ENCODE measurements at regions not wholly inside any gene's neighbourhood (a gene's known extent, or its start where the extent isn't known, plus 50 kb on each side); places are given as distances from the start of the nearest gene placed in this dataset.
A peak's percentile ranks its signal among the peaks of the same experiment; 100 is the strongest.

DNA sequence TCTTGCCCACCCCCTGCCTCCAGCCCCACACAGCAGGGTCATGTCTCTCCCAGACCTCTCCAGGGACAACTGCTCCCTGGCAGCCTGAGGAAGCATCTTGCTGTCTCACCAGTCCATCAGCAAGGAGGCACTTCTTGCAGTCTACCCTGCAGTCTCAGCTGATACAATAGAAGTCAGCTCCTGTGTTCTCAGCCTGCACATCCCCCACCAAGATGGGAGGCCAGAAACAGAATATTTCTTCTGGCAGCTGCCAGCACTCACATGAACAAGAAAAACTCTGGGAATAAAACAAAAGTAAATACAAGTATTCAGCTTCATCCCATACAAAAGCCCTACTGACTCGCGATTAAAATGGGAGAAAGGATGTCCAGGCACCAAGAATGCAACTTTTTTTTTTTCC is 457.4 kb upstream of the PROK2 start:
- over 99% methylated on average over 2 of the region's 2 CpGs for WGBS
- Histone ChIP-seq H3K36me3 (ENCODE audit: control insufficient read depth in 2 of 2, insufficient read depth in 2 of 2, low read length in 1 of 2) (no peaks in the 10 kb centered on the region), H3K9me3 (ENCODE audit: control insufficient read depth in 2 of 2, insufficient read depth in 1 of 2, low read length in 1 of 2) (peaks cover 0 to 2% of the 10 kb centered on the region in 2 donors), H3K4me3 (ENCODE audit: low read length in 2 of 2) (no peak overlapping the region), H3K27ac (ENCODE audit: low read depth in 1 of 2, low read length in 1 of 2) (no peak overlapping the region), H3K4me1 (ENCODE audit: control insufficient read depth in 2 of 2, insufficient read depth in 2 of 2, low read length in 2 of 2) (peaks cover 9 to 46% of the 10 kb centered on the region in 2 donors), H3K27me3 (ENCODE audit: control insufficient read depth in 2 of 2, insufficient read depth in 1 of 2, low read length in 1 of 2) (no peaks in the 10 kb centered on the region)
- no peak for DNase-seq (ENCODE audit: low read depth in 6 of 9, low spot score in 9 of 9)

GRCh38 chr3:72241525-72241924 is 456.6 kb upstream of the PROK2 start:
- 1% methylated on average over 1 of the region's 1 CpG for WGBS
- Histone ChIP-seq H3K9me3 (ENCODE audit: control insufficient read depth in 2 of 2, insufficient read depth in 1 of 2, low read length in 1 of 2) (peaks cover 0 to 2% of the 10 kb centered on the region in 2 donors), H3K36me3 (ENCODE audit: control insufficient read depth in 2 of 2, insufficient read depth in 2 of 2, low read length in 1 of 2) (no peaks in the 10 kb centered on the region), H3K27me3 (ENCODE audit: control insufficient read depth in 2 of 2, insufficient read depth in 1 of 2, low read length in 1 of 2) (no peaks in the 10 kb centered on the region), H3K4me1 (ENCODE audit: control insufficient read depth in 2 of 2, insufficient read depth in 2 of 2, low read length in 2 of 2) (peaks cover 9 to 46% of the 10 kb centered on the region in 2 donors), H3K27ac (ENCODE audit: low read depth in 1 of 2, low read length in 1 of 2) (no peak overlapping the region), H3K4me3 (ENCODE audit: low read length in 2 of 2) (no peak overlapping the region)
- peak in 1 of 9 donors; percentile 47 for DNase-seq (ENCODE audit: low read depth in 6 of 9, low spot score in 9 of 9)

- 95% methylated on average over 4 of the region's 4 CpGs for WGBS
- no peak for DNase-seq (ENCODE audit: low read depth in 6 of 9, low spot score in 9 of 9)
- Histone ChIP-seq H3K27ac (ENCODE audit: low read depth in 1 of 2, low read length in 1 of 2) (no peak overlapping the region), H3K9me3 (ENCODE audit: control insufficient read depth in 2 of 2, insufficient read depth in 1 of 2, low read length in 1 of 2) (peaks cover 0 to 2% of the 10 kb centered on the region in 2 donors), H3K36me3 (ENCODE audit: control insufficient read depth in 2 of 2, insufficient read depth in 2 of 2, low read length in 1 of 2) (no peaks in the 10 kb centered on the region), H3K27me3 (ENCODE audit: control insufficient read depth in 2 of 2, insufficient read depth in 1 of 2, low read length in 1 of 2) (no peaks in the 10 kb centered on the region), H3K4me1 (ENCODE audit: control insufficient read depth in 2 of 2, insufficient read depth in 2 of 2, low read length in 2 of 2) (peaks cover 9 to 45% of the 10 kb centered on the region in 2 donors), H3K4me3 (ENCODE audit: low read length in 2 of 2) (no peak overlapping the region)
Measured at GRCh38 chr3:72240531-72240930, 455.6 kb upstream of the PROK2 start.

- DNase-seq (ENCODE audit: low read depth in 6 of 9, low spot score in 9 of 9), result no peak
- Histone ChIP-seq H3K27me3 (ENCODE audit: control insufficient read depth in 2 of 2, insufficient read depth in 1 of 2, low read length in 1 of 2) (no peaks in the 10 kb centered on the region), H3K36me3 (ENCODE audit: control insufficient read depth in 2 of 2, insufficient read depth in 2 of 2, low read length in 1 of 2) (no peaks in the 10 kb centered on the region), H3K4me3 (ENCODE audit: low read length in 2 of 2) (no peak overlapping the region), H3K4me1 (ENCODE audit: control insufficient read depth in 2 of 2, insufficient read depth in 2 of 2, low read length in 2 of 2) (peaks cover 9 to 27% of the 10 kb centered on the region in 2 donors), H3K9me3 (ENCODE audit: control insufficient read depth in 2 of 2, insufficient read depth in 1 of 2, low read length in 1 of 2) (peaks cover 0 to under 1% of the 10 kb centered on the region in 2 donors), H3K27ac (ENCODE audit: low read depth in 1 of 2, low read length in 1 of 2) (no peak overlapping the region)
- 94% methylated on average over 3 of the region's 3 CpGs for WGBS
Measured at GRCh38 chr3:72238801-72239200, 453.9 kb upstream of the PROK2 start.

DNA sequence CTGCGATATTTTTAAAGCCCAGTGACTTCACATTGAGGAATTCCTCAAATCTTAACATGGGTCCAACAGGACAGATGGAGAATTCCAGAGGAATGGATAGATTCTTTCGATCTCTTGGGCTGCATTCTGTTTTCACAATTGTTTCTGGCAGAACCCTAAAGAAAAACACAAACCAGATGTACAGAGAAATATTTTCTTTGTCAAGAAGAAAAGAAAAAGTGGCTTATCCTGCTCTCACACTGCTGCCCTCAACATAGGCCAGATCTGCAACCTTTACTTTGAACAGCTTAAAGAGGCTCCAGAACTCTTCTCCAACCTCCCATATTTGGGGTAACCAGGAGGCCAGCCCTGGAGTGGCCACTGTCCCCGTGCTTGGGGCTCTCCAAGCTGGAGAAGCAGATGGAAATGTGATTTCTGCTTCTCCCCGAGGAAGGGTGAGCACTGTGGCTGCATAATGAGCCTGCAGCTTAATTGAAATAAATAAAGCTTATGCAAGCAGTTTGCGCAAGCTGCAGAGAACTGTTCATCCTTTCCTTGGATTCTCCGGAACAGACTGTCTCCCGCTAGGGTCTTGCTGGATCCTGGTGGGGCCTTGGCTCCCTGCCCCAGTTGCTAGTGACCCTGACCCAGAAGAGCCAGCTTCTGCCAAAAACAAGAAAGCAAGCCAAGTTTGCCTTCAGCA is 453.2 kb upstream of the PROK2 start:
- no peak overlapping the region for H3K4me3 ChIP-seq (ENCODE audit: low read length in 2 of 2)
- H3K27me3 ChIP-seq (ENCODE audit: control insufficient read depth in 2 of 2, insufficient read depth in 1 of 2, low read length in 1 of 2), result no peaks in the 10 kb centered on the region
- DNase-seq (ENCODE audit: low read depth in 6 of 9, low spot score in 9 of 9), result no peak
- peaks cover 9 to 21% of the 10 kb centered on the region in 2 donors for H3K4me1 ChIP-seq (ENCODE audit: control insufficient read depth in 2 of 2, insufficient read depth in 2 of 2, low read length in 2 of 2)
- no peaks in the 10 kb centered on the region for H3K9me3 ChIP-seq (ENCODE audit: control insufficient read depth in 2 of 2, insufficient read depth in 1 of 2, low read length in 1 of 2)
- WGBS, result 97% methylated on average over 7 of the region's 7 CpGs
- no peak overlapping the region for H3K27ac ChIP-seq (ENCODE audit: low read depth in 1 of 2, low read length in 1 of 2)
- no peaks in the 10 kb centered on the region for H3K36me3 ChIP-seq (ENCODE audit: control insufficient read depth in 2 of 2, insufficient read depth in 2 of 2, low read length in 1 of 2)

GRCh38 chr3:72237679-72238009 is 452.7 kb upstream of the PROK2 start:
- H3K4me3 ChIP-seq (ENCODE audit: low read length in 2 of 2), result no peak overlapping the region
- H3K36me3 ChIP-seq (ENCODE audit: control insufficient read depth in 2 of 2, insufficient read depth in 2 of 2, low read length in 1 of 2), result no peaks in the 10 kb centered on the region
- no peak overlapping the region for H3K27ac ChIP-seq (ENCODE audit: low read depth in 1 of 2, low read length in 1 of 2)
- no peak for DNase-seq (ENCODE audit: low read depth in 6 of 9, low spot score in 9 of 9)
- no peaks in the 10 kb centered on the region for H3K27me3 ChIP-seq (ENCODE audit: control insufficient read depth in 2 of 2, insufficient read depth in 1 of 2, low read length in 1 of 2)
- WGBS, result 98% methylated on average over 2 of the region's 2 CpGs
- H3K9me3 ChIP-seq (ENCODE audit: control insufficient read depth in 2 of 2, insufficient read depth in 1 of 2, low read length in 1 of 2), result peaks cover 0 to 5% of the 10 kb centered on the region in 2 donors
- peaks cover 9 to 19% of the 10 kb centered on the region in 2 donors for H3K4me1 ChIP-seq (ENCODE audit: control insufficient read depth in 2 of 2, insufficient read depth in 2 of 2, low read length in 2 of 2)

- peaks cover 0 to 13% of the 10 kb centered on the region in 2 donors for H3K4me1 ChIP-seq (ENCODE audit: control insufficient read depth in 2 of 2, insufficient read depth in 2 of 2, low read length in 2 of 2)
- H3K9me3 ChIP-seq (ENCODE audit: control insufficient read depth in 2 of 2, insufficient read depth in 1 of 2, low read length in 1 of 2), result peaks cover 0 to 8% of the 10 kb centered on the region in 2 donors
- no peak for DNase-seq (ENCODE audit: low read depth in 6 of 9, low spot score in 9 of 9)
- WGBS, result 91% methylated on average over 4 of the region's 4 CpGs
- H3K36me3 ChIP-seq (ENCODE audit: control insufficient read depth in 2 of 2, insufficient read depth in 2 of 2, low read length in 1 of 2), result no peaks in the 10 kb centered on the region
- no peak overlapping the region for H3K27ac ChIP-seq (ENCODE audit: low read depth in 1 of 2, low read length in 1 of 2)
- no peak overlapping the region for H3K4me3 ChIP-seq (ENCODE audit: low read length in 2 of 2)
- no peaks in the 10 kb centered on the region for H3K27me3 ChIP-seq (ENCODE audit: control insufficient read depth in 2 of 2, insufficient read depth in 1 of 2, low read length in 1 of 2)
Measured at GRCh38 chr3:72234391-72234790, 449.4 kb upstream of the PROK2 start.

DNA sequence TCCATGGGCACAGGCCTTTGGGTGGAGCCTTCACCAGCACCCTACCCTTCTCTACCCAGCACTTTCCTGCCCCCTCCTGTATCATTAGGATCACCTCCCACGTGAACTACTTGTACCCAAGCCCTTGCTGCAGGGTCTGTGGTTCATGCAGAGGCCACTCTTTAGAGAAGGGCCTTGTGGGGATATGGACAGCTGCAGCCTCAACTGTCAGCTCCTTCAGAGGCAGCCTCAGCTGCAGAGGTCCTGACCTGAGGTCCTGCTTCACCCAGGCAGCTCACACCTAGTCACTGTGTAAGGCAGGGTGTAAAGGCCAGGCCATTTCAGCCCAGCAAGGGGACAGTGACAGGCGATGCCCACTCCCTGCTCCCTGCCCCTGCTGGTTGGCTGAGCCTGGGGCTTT is 448.6 kb upstream of the PROK2 start:
- 100% methylated on average over 2 of the region's 2 CpGs for WGBS
- Histone ChIP-seq H3K9me3 (ENCODE audit: control insufficient read depth in 2 of 2, insufficient read depth in 1 of 2, low read length in 1 of 2) (peaks cover 0 to 8% of the 10 kb centered on the region in 2 donors), H3K27ac (ENCODE audit: low read depth in 1 of 2, low read length in 1 of 2) (no peak overlapping the region), H3K4me3 (ENCODE audit: low read length in 2 of 2) (no peak overlapping the region), H3K27me3 (ENCODE audit: control insufficient read depth in 2 of 2, insufficient read depth in 1 of 2, low read length in 1 of 2) (no peaks in the 10 kb centered on the region), H3K4me1 (ENCODE audit: control insufficient read depth in 2 of 2, insufficient read depth in 2 of 2, low read length in 2 of 2) (peaks cover 0 to 13% of the 10 kb centered on the region in 2 donors), H3K36me3 (ENCODE audit: control insufficient read depth in 2 of 2, insufficient read depth in 2 of 2, low read length in 1 of 2) (no peaks in the 10 kb centered on the region)
- no peak for DNase-seq (ENCODE audit: low read depth in 6 of 9, low spot score in 9 of 9)

- no peak for DNase-seq (ENCODE audit: low read depth in 6 of 9, low spot score in 9 of 9)
- WGBS, result 95% methylated on average over 6 of the region's 6 CpGs
- H3K36me3 ChIP-seq (ENCODE audit: control insufficient read depth in 2 of 2, insufficient read depth in 2 of 2, low read length in 1 of 2), result no peaks in the 10 kb centered on the region
- peaks cover under 1 to 18% of the 10 kb centered on the region in 2 donors for H3K4me1 ChIP-seq (ENCODE audit: control insufficient read depth in 2 of 2, insufficient read depth in 2 of 2, low read length in 2 of 2)
- H3K9me3 ChIP-seq (ENCODE audit: control insufficient read depth in 2 of 2, insufficient read depth in 1 of 2, low read length in 1 of 2), result peaks cover 0 to 8% of the 10 kb centered on the region in 2 donors
- no peak overlapping the region for H3K4me3 ChIP-seq (ENCODE audit: low read length in 2 of 2)
- no peak overlapping the region for H3K27ac ChIP-seq (ENCODE audit: low read depth in 1 of 2, low read length in 1 of 2)
- H3K27me3 ChIP-seq (ENCODE audit: control insufficient read depth in 2 of 2, insufficient read depth in 1 of 2, low read length in 1 of 2), result no peaks in the 10 kb centered on the region
Measured at GRCh38 chr3:72232777-72233176, 447.8 kb upstream of the PROK2 start.

Data from thymus (tissue), 11 donors.